ENCODE measurements at regions not wholly inside any gene's neighbourhood (a gene's known extent, or its start where the extent isn't known, plus 50 kb on each side); places are given as distances from the start of the nearest gene placed in this dataset.

GRCh38 chr7:153576096-153576495 lies 476.1 kb upstream of the DPP6 start:
- Histone ChIP-seq H4K20me1 (ENCODE audit: insufficient read depth, low read length) (no peaks in the 10 kb centered on the region), H3K4me3 (ENCODE audit: insufficient read depth, low read depth, low read length) (no peak overlapping the region), H3K27me3 (ENCODE audit: insufficient read depth, low read length) (no peaks in the 10 kb centered on the region), H3K9me3 (ENCODE audit: insufficient read depth, low read depth, low read length) (peaks cover 8% of the 10 kb centered on the region), H3K4me2 (ENCODE audit: low read length) (no peak overlapping the region), H3K4me1 (ENCODE audit: insufficient read depth, low read length) (no peaks in the 10 kb centered on the region), H2AFZ (ENCODE audit: low read depth, low read length) (no peak overlapping the region), H3K36me3 (ENCODE audit: insufficient read depth, low read length) (no peaks in the 10 kb centered on the region), H3K79me2 (ENCODE audit: insufficient read depth, low read length) (no peaks in the 10 kb centered on the region), H3K9ac (ENCODE audit: low read length) (no peak overlapping the region), H3K27ac (ENCODE audit: low read depth, low read length) (no peak overlapping the region)
- FAIRE-seq, result no peak
- DNase-seq (ENCODE audit: low read depth), result no peak
- no peaks in the 10 kb centered on the region for H3K27me3 Mint-ChIP-seq (ENCODE audit: low read depth, unreplicated experiment)
- H3K4me3 Mint-ChIP-seq (ENCODE audit: unreplicated experiment), result no peak overlapping the region
- peaks cover 10% of the 10 kb centered on the region for H3K9me3 Mint-ChIP-seq (ENCODE audit: unreplicated experiment)
- no peak for TF ChIP-seq EZH2 (IDR thresholded peaks at IDR 0.05; ENCODE audit: insufficient read depth, low read length)
- TF ChIP-seq CTCF (IDR thresholded peaks at IDR 0.05; ENCODE audit: insufficient read depth, low read depth, low read length), result no peak
- no peaks in the 10 kb centered on the region for H3K36me3 Mint-ChIP-seq (ENCODE audit: low read depth, unreplicated experiment)
- H3K27ac Mint-ChIP-seq (ENCODE audit: unreplicated experiment), result no peak overlapping the region
- no peaks in the 10 kb centered on the region for H3K4me1 Mint-ChIP-seq (ENCODE audit: low read depth, unreplicated experiment)

GRCh38 chr7:153581419-153581818 lies 470.8 kb upstream of the DPP6 start:
- Histone ChIP-seq H3K9me3 (ENCODE audit: insufficient read depth, low read depth, low read length) (peaks cover 2% of the 10 kb centered on the region), H3K27ac (ENCODE audit: low read depth, low read length) (no peak overlapping the region), H3K9ac (ENCODE audit: low read length) (no peak overlapping the region), H2AFZ (ENCODE audit: low read depth, low read length) (no peak overlapping the region), H3K36me3 (ENCODE audit: insufficient read depth, low read length) (no peaks in the 10 kb centered on the region), H3K4me2 (ENCODE audit: low read length) (no peak overlapping the region), H3K79me2 (ENCODE audit: insufficient read depth, low read length) (no peaks in the 10 kb centered on the region), H3K4me1 (ENCODE audit: insufficient read depth, low read length) (no peaks in the 10 kb centered on the region), H3K27me3 (ENCODE audit: insufficient read depth, low read length) (no peaks in the 10 kb centered on the region), H4K20me1 (ENCODE audit: insufficient read depth, low read length) (no peaks in the 10 kb centered on the region), H3K4me3 (ENCODE audit: insufficient read depth, low read depth, low read length) (no peak overlapping the region)
- Mint-ChIP-seq H3K9me3 (ENCODE audit: unreplicated experiment) (peaks cover 6% of the 10 kb centered on the region), H3K27me3 (ENCODE audit: low read depth, unreplicated experiment) (no peaks in the 10 kb centered on the region), H3K27ac (ENCODE audit: unreplicated experiment) (no peak overlapping the region), H3K4me1 (ENCODE audit: low read depth, unreplicated experiment) (no peaks in the 10 kb centered on the region), H3K36me3 (ENCODE audit: low read depth, unreplicated experiment) (no peaks in the 10 kb centered on the region), H3K4me3 (ENCODE audit: unreplicated experiment) (no peak overlapping the region)
- no peak for FAIRE-seq
- TF ChIP-seq CTCF (IDR thresholded peaks at IDR 0.05; ENCODE audit: insufficient read depth, low read depth, low read length) (no peak), EZH2 (IDR thresholded peaks at IDR 0.05; ENCODE audit: insufficient read depth, low read length) (no peak)
- no peak for DNase-seq (ENCODE audit: low read depth)

GRCh38 chr7:153584132-153584531 lies 468.1 kb upstream of the DPP6 start:
- Histone ChIP-seq H3K9ac (ENCODE audit: low read length) (no peak overlapping the region), H3K36me3 (ENCODE audit: insufficient read depth, low read length) (no peaks in the 10 kb centered on the region), H3K4me2 (ENCODE audit: low read length) (no peak overlapping the region), H3K27ac (ENCODE audit: low read depth, low read length) (no peak overlapping the region), H3K27me3 (ENCODE audit: insufficient read depth, low read length) (no peaks in the 10 kb centered on the region), H3K4me3 (ENCODE audit: insufficient read depth, low read depth, low read length) (no peak overlapping the region), H3K9me3 (ENCODE audit: insufficient read depth, low read depth, low read length) (no peaks in the 10 kb centered on the region), H2AFZ (ENCODE audit: low read depth, low read length) (no peak overlapping the region), H3K4me1 (ENCODE audit: insufficient read depth, low read length) (no peaks in the 10 kb centered on the region), H4K20me1 (ENCODE audit: insufficient read depth, low read length) (no peaks in the 10 kb centered on the region), H3K79me2 (ENCODE audit: insufficient read depth, low read length) (no peaks in the 10 kb centered on the region)
- H3K36me3 Mint-ChIP-seq (ENCODE audit: low read depth, unreplicated experiment), result no peaks in the 10 kb centered on the region
- DNase-seq (ENCODE audit: low read depth), result no peak
- H3K27ac Mint-ChIP-seq (ENCODE audit: unreplicated experiment), result no peak overlapping the region
- H3K4me1 Mint-ChIP-seq (ENCODE audit: low read depth, unreplicated experiment), result no peaks in the 10 kb centered on the region
- no peak overlapping the region for H3K4me3 Mint-ChIP-seq (ENCODE audit: unreplicated experiment)
- no peaks in the 10 kb centered on the region for H3K27me3 Mint-ChIP-seq (ENCODE audit: low read depth, unreplicated experiment)
- no peak for FAIRE-seq
- H3K9me3 Mint-ChIP-seq (ENCODE audit: unreplicated experiment), result peaks cover 6% of the 10 kb centered on the region
- no peak for TF ChIP-seq EZH2 (IDR thresholded peaks at IDR 0.05; ENCODE audit: insufficient read depth, low read length)
- TF ChIP-seq CTCF (IDR thresholded peaks at IDR 0.05; ENCODE audit: insufficient read depth, low read depth, low read length), result no peak
